GM12874 (cell line): ENCODE measurements at regions not wholly inside any gene's neighbourhood (a gene's known extent, or its start where the extent isn't known, plus 50 kb on each side); places are given as distances from the start of the nearest gene placed in this dataset.

Experiments used
- TF ChIP-seq, protein P1 (sequence below): IDR thresholded peaks from 2 replicates; pipeline ENCODE4 v1.5.1; 2011; ENCODE audit warnings: low read depth, mild to moderate bottlenecking, control low read depth, low read length, moderate library complexity; ENCODE audit not compliant: insufficient read depth

- TF ChIP-seq, protein P1, sequence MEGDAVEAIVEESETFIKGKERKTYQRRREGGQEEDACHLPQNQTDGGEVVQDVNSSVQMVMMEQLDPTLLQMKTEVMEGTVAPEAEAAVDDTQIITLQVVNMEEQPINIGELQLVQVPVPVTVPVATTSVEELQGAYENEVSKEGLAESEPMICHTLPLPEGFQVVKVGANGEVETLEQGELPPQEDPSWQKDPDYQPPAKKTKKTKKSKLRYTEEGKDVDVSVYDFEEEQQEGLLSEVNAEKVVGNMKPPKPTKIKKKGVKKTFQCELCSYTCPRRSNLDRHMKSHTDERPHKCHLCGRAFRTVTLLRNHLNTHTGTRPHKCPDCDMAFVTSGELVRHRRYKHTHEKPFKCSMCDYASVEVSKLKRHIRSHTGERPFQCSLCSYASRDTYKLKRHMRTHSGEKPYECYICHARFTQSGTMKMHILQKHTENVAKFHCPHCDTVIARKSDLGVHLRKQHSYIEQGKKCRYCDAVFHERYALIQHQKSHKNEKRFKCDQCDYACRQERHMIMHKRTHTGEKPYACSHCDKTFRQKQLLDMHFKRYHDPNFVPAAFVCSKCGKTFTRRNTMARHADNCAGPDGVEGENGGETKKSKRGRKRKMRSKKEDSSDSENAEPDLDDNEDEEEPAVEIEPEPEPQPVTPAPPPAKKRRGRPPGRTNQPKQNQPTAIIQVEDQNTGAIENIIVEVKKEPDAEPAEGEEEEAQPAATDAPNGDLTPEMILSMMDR = no peak
These were observed 71.6 kb upstream of the NRSN1 start for GRCh38 chr6:24054388-24054787.

GRCh38 chr6:24056567-24056966 is 69.4 kb upstream of the NRSN1 start:
- TF ChIP-seq, protein P1 = no peak

- TF ChIP-seq, protein P1 = no peak
These were observed 69.0 kb upstream of the NRSN1 start for GRCh38 chr6:24057030-24057429.

DNA sequence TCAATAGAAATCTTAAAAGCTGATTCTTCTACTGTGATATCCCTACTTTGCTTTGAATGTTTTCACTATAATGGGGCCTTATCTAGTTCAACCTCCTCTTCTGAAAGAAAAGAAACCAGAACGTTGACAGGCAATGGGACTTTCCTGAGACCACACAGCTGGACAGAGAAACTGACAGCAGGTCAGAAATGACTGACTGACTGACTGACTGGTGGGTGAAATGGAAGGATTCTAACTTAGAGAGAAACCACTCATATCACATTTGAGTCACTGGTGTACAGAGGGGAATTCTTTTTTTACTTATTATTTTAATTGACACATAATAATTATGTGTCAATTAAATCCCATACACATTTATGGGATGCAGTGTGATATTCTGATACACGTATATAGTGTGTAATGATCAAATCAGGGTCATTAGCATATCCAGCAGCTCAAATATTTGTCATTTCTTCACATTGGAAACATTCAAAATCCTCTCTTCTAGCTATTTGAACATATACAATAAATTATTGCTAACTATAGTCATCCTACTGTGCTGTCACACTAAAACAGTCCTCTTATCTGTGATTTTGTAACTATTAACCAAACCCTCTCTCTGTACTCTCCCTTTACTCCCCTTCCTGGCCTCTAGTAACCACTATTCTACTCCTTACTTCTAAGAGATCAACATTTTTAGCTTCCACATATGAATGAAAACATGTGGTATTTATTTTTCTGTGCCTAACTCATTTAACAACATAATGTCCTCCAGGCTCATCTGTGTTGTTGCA is 64.8 kb upstream of the NRSN1 start:
- TF ChIP-seq, protein P1 = no peak

- TF ChIP-seq, protein P1 = peak; percentile 33; the same call in 1 of the 2 replicates
These were observed 61.9 kb upstream of the NRSN1 start for GRCh38 chr6:24064106-24064505.

- TF ChIP-seq, protein P1 = no peak
These were observed 61.2 kb upstream of the NRSN1 start for GRCh38 chr6:24064832-24065231.

- TF ChIP-seq, protein P1 = no peak
These were observed 56.5 kb upstream of the NRSN1 start for GRCh38 chr6:24069526-24069925.
